ENCODE measurements at regions not wholly inside any gene's neighbourhood (a gene's known extent, or its start where the extent isn't known, plus 50 kb on each side); places are given as distances from the start of the nearest gene placed in this dataset.

GRCh38 chr4:81965454-81965853 is 408.3 kb downstream of the HNRNPD start:
- Histone ChIP-seq H3K9me3 (ENCODE audit: control insufficient read depth, low read depth, low read length) (no peaks in the 10 kb centered on the region), H3K4me3 (ENCODE audit: control insufficient read depth in 2 of 3, extremely low read depth in 1 of 3, insufficient read depth in 2 of 3, low read depth in 1 of 3, low read length in 3 of 3) (no peak overlapping the region), H3K27me3 (ENCODE audit: control insufficient read depth, extremely low read depth, insufficient read depth, low read length) (no peaks in the 10 kb centered on the region), H3K4me1 (ENCODE audit: control insufficient read depth, extremely low read depth, insufficient read depth, low read length) (no peaks in the 10 kb centered on the region), H3K27ac (ENCODE audit: control insufficient read depth, insufficient read depth, low read length) (no peak overlapping the region), H4K20me1 (ENCODE audit: control insufficient read depth, extremely low read depth, insufficient read depth, low read length) (no peaks in the 10 kb centered on the region), H3K9ac (ENCODE audit: control insufficient read depth, extremely low read depth, insufficient read depth, low read length) (no peak overlapping the region), H3K79me2 (ENCODE audit: control insufficient read depth, insufficient read depth, low read length) (no peaks in the 10 kb centered on the region), H3K36me3 (ENCODE audit: control insufficient read depth in 2 of 2, extremely low read depth in 1 of 2, insufficient read depth in 2 of 2, low read length in 2 of 2) (no peaks in the 10 kb centered on the region), H3K4me2 (ENCODE audit: control insufficient read depth, extremely low read depth, insufficient read depth, low read depth, low read length) (no peak overlapping the region), H3K9me1 (ENCODE audit: control insufficient read depth, extremely low read depth, insufficient read depth, low read length) (no peaks in the 10 kb centered on the region), H2AFZ (ENCODE audit: control insufficient read depth, low read length) (no peak overlapping the region)
- DNase-seq (ENCODE audit: low read depth, low spot score) (no peak), FAIRE-seq (no peak)
- dilution Hi-C loops (cut with MboI; ENCODE audit: extremely low pct_ligation_motif_present, low sequenced_read_pairs) = no loop called here
- TF ChIP-seq CTCF (optimal IDR thresholded peaks at IDR 0.05 in 1 of 3, IDR thresholded peaks at IDR 0.05 in 1 of 3, conservative IDR thresholded peaks at IDR 0.05 in 1 of 3; ENCODE audit: extremely low read depth in 1 of 3, insufficient read depth in 2 of 3, low read length in 3 of 3) (no peak), EZH2 (IDR thresholded peaks at IDR 0.05; ENCODE audit: low read length) (no peak)

GRCh38 chr4:81963763-81964020 is 410.1 kb downstream of the HNRNPD start:
- dilution Hi-C loops (cut with MboI; ENCODE audit: extremely low pct_ligation_motif_present, low sequenced_read_pairs) = no loop called here
- no peaks in the 10 kb centered on the region for H3K36me3 ChIP-seq (ENCODE audit: control insufficient read depth in 2 of 2, extremely low read depth in 1 of 2, insufficient read depth in 2 of 2, low read length in 2 of 2)

More at GRCh38 chr4:81963763-81964020, 410.1 kb downstream of the HNRNPD start:
- FAIRE-seq (no peak), DNase-seq (ENCODE audit: low read depth, low spot score) (no peak)
- Histone ChIP-seq H3K27ac (ENCODE audit: control insufficient read depth, insufficient read depth, low read length) (no peak overlapping the region), H3K9me1 (ENCODE audit: control insufficient read depth, extremely low read depth, insufficient read depth, low read length) (no peaks in the 10 kb centered on the region), H3K4me2 (ENCODE audit: control insufficient read depth, extremely low read depth, insufficient read depth, low read depth, low read length) (no peak overlapping the region), H3K4me3 (ENCODE audit: control insufficient read depth in 2 of 3, extremely low read depth in 1 of 3, insufficient read depth in 2 of 3, low read depth in 1 of 3, low read length in 3 of 3) (no peak overlapping the region), H3K4me1 (ENCODE audit: control insufficient read depth, extremely low read depth, insufficient read depth, low read length) (no peaks in the 10 kb centered on the region), H3K9ac (ENCODE audit: control insufficient read depth, extremely low read depth, insufficient read depth, low read length) (no peak overlapping the region), H4K20me1 (ENCODE audit: control insufficient read depth, extremely low read depth, insufficient read depth, low read length) (no peaks in the 10 kb centered on the region), H3K9me3 (ENCODE audit: control insufficient read depth, low read depth, low read length) (no peaks in the 10 kb centered on the region), H2AFZ (ENCODE audit: control insufficient read depth, low read length) (no peak overlapping the region), H3K79me2 (ENCODE audit: control insufficient read depth, insufficient read depth, low read length) (no peaks in the 10 kb centered on the region), H3K27me3 (ENCODE audit: control insufficient read depth, extremely low read depth, insufficient read depth, low read length) (no peaks in the 10 kb centered on the region)
- TF ChIP-seq CTCF (optimal IDR thresholded peaks at IDR 0.05 in 1 of 3, IDR thresholded peaks at IDR 0.05 in 1 of 3, conservative IDR thresholded peaks at IDR 0.05 in 1 of 3; ENCODE audit: extremely low read depth in 1 of 3, insufficient read depth in 2 of 3, low read length in 3 of 3) = no peak
- no peak for TF ChIP-seq EZH2 (IDR thresholded peaks at IDR 0.05; ENCODE audit: low read length)

Measured in keratinocyte (primary cell).